GM12892 (cell line): ENCODE measurements at regions not wholly inside any gene's neighbourhood (a gene's known extent, or its start where the extent isn't known, plus 50 kb on each side); places are given as distances from the start of the nearest gene placed in this dataset.

ENCODE experiments used
- POLR2A ChIP-seq: IDR thresholded peaks from 2 replicates; pipeline ENCODE4 v1.6.1; 2011; ENCODE audit warnings: low read depth, low read length, control low read depth
- TAF1 ChIP-seq: IDR thresholded peaks from 2 replicates; pipeline ENCODE4 v1.6.1; 2011; ENCODE audit warnings: low read depth, mild to moderate bottlenecking, control low read depth, low read length, borderline replicate concordance

DNA sequence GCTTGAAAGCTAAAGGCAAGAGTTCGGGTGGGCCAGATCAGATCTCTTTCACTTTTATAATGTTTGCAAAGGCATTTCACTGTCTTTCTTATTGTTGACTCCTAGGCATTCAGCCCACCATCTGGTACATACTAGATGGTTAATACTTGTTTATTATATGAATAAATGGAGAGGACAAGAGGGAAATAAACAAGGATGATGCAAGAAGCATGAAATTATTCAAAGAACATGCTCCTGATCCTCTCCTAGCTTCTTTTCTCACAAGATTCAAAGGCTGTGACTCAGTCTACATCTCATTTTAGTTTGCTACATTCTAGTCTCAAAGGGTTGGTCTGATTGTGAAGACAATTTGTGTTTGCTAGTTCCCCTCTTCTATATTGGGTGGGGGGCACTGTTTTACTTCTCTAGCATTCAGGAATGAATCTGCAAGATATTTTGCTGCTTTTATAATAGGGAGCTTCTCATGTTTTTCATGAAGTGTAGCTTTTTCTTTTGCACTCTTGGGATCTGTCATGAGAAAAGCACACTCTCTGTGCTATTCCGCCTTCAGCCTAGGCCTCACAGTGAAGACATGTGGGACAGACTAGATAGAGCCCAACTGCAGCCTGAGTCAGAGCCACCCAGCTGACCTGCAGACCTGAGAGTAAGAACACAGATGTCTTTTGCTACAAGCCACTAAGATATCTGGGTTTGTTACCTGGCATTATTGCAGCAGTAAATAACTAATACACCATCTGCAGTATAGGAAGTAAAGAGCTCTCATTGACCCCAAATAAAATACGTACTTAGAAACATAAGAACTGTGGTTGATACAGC is 65.7 kb downstream of the PTHLH start:
- TF ChIP-seq POLR2A (no peak), TAF1 (no peak)
